ENCODE measurements at regions not wholly inside any gene's neighbourhood (a gene's known extent, or its start where the extent isn't known, plus 50 kb on each side); places are given as distances from the start of the nearest gene placed in this dataset.

DNA sequence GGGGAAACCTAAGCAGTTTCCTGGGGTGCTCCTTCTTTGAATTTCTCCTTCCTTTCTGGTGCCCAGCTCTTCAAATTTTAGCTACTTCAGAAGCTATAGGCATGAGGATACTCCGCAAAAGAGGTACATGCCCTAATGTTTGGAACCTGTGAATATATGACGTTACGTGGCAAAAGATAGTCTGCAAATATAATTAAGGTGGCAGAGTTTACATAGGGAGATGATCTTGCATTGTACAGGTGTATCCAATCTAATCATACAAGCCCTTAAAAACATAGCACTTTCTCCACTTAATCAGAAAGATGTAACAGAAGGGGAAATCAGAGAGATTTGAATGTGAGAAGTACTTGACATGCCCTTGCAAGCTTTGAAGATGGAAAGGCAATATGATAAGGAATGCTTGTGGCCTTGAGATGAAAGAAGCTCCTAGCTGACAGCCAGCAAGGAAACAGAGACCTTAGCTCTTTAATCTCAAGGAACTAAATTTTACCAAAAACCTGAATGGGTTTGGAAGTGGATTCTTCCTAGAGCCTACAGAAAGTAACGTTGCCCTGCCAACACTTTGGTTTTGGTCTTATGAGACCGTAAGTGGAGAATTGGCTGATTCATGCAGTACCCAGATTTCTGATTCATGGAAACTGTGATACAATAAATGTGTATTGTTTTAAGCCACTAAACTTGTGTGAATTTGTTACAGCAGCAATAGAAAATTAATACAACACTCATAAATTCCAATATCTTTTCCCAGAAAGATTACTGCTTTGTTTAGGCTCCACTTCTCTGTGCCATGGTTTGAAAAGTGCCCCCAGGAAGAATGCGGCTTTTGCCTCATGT lies 268.4 kb downstream of the FAM170A start:
- TF ChIP-seq, protein P1, sequence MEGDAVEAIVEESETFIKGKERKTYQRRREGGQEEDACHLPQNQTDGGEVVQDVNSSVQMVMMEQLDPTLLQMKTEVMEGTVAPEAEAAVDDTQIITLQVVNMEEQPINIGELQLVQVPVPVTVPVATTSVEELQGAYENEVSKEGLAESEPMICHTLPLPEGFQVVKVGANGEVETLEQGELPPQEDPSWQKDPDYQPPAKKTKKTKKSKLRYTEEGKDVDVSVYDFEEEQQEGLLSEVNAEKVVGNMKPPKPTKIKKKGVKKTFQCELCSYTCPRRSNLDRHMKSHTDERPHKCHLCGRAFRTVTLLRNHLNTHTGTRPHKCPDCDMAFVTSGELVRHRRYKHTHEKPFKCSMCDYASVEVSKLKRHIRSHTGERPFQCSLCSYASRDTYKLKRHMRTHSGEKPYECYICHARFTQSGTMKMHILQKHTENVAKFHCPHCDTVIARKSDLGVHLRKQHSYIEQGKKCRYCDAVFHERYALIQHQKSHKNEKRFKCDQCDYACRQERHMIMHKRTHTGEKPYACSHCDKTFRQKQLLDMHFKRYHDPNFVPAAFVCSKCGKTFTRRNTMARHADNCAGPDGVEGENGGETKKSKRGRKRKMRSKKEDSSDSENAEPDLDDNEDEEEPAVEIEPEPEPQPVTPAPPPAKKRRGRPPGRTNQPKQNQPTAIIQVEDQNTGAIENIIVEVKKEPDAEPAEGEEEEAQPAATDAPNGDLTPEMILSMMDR (optimal IDR thresholded peaks at IDR 0.05 in 1 of 3, IDR thresholded peaks at IDR 0.05 in 1 of 3, conservative IDR thresholded peaks at IDR 0.05 in 1 of 3; ENCODE audit: extremely low read depth in 1 of 3, insufficient read depth in 2 of 3, low read length in 3 of 3): no peak
- no peak for TF ChIP-seq EZH2 (IDR thresholded peaks at IDR 0.05; ENCODE audit: low read length)
